Gastroesophageal sphincter (tissue), 4 donors: ENCODE measurements at regions not wholly inside any gene's neighbourhood (a gene's known extent, or its start where the extent isn't known, plus 50 kb on each side); places are given as distances from the start of the nearest gene placed in this dataset.

ENCODE experiments used
- ATAC-seq: fragments of 150-250 bp; one replicate; pipeline ENCODE4 v1.9.1; 2016; ENCODE audit warnings: mild to moderate bottlenecking, moderate library complexity
- H3K27ac ChIP-seq, 4 donors: fragments of 200-600 bp; sonication (generic) in 3 of 4; 1 replicate in 3 of 4; 2 replicates in 1 of 4; pipeline ENCODE4 v1.5.1; 2016 to 2019
- H3K27me3 ChIP-seq: fragments of 200-600 bp; sonication (generic); one replicate; pipeline ENCODE4 v1.5.1; 2019
- H3K36me3 ChIP-seq, 2 donors: fragments of 200-600 bp; sonication (generic); one replicate each; pipeline ENCODE4 v1.5.1; 2019; ENCODE audit warnings: control low read depth in 1 of 2
- H3K4me1 ChIP-seq, 3 donors: fragments of 200-600 bp; sonication (generic); 1 replicate in 2 of 3; 2 replicates in 1 of 3; pipeline ENCODE4 v1.5.1; 2016 to 2019; ENCODE audit warnings: control low read depth in 2 of 3
- H3K4me3 ChIP-seq, 2 donors: fragments of 200-600 bp; sonication (generic); one replicate each; pipeline ENCODE4 v1.5.1; 2019; ENCODE audit warnings: mild to moderate bottlenecking in 1 of 2, moderate library complexity in 1 of 2
- H3K9me3 ChIP-seq, 3 donors: fragments of 200-600 bp; sonication (generic); one replicate each; pipeline ENCODE4 v1.5.1; 2017 to 2019; ENCODE audit warnings: control low read depth in 2 of 3
- EP300 ChIP-seq: sonication (generic); formaldehyde crosslinking; IDR thresholded peaks from one replicate; pipeline ENCODE4 v1.6.1; 2017; ENCODE audit warnings: antibody characterized with exemption, mild to moderate bottlenecking
- POLR2A ChIP-seq, 2 donors: fragments of 450-650 bp; IDR thresholded peaks; one replicate each; pipeline ENCODE4 v1.6.1; 2017; ENCODE audit warnings: antibody characterized with exemption in 2 of 2, mild to moderate bottlenecking in 2 of 2, moderate library complexity in 1 of 2
- POLR2AphosphoS5 ChIP-seq: sonication (generic); formaldehyde crosslinking; IDR thresholded peaks from one replicate; pipeline ENCODE4 v1.6.1; 2017; ENCODE audit warnings: antibody characterized with exemption
- WGBS, 2 donors: methylation state at CpG; one replicate each; pipeline ENCODE4 v1.1.5; 2018; ENCODE audit warnings: low coverage in 1 of 2; 5-methylcytosine and 5-hydroxymethylcytosine counted together
- TF ChIP-seq, protein P1 (sequence below), 4 experiments: fragments of 200-600 bp in 2 of 4; fragments of 450-650 bp in 2 of 4; sonication (generic) in 1 of 4; IDR thresholded peaks; one replicate each; pipeline ENCODE4 v1.5.1; 2017 to 2019; ENCODE audit warnings: antibody characterized with exemption in 4 of 4, mild to moderate bottlenecking in 2 of 4, moderate library complexity in 2 of 4

DNA sequence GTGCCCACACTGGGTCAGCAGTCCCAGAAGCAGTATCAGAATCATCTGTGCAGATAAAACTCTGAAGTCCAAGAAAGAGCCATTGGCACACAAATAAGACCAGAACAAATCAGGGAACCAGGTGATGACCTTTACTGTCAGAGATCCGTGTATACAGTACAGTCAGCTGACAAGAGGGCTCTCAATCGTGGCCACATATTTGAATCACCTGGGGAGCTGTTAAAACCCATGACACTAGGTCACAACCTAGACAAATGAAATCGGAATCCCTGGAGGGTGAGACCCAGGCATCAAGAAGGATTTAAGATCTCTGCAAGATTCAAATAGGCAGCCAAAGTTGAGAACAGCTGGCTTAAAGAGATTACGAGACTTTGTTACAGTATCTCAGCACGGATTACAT lies 807.1 kb downstream of the RNF144A start:
- H3K36me3 ChIP-seq, result no peaks in the 10 kb centered on the region
- no peaks in the 10 kb centered on the region for H3K9me3 ChIP-seq
- no peaks in the 10 kb centered on the region for H3K4me1 ChIP-seq
- H3K27me3 ChIP-seq, result no peaks in the 10 kb centered on the region
- no peak for ATAC-seq
- H3K4me3 ChIP-seq, result no peak overlapping the region
- no peak overlapping the region for H3K27ac ChIP-seq
- WGBS, 2 donors, result 74 to 82% methylated on average over 4 of the region's 5 CpGs
- TF ChIP-seq, protein P1, sequence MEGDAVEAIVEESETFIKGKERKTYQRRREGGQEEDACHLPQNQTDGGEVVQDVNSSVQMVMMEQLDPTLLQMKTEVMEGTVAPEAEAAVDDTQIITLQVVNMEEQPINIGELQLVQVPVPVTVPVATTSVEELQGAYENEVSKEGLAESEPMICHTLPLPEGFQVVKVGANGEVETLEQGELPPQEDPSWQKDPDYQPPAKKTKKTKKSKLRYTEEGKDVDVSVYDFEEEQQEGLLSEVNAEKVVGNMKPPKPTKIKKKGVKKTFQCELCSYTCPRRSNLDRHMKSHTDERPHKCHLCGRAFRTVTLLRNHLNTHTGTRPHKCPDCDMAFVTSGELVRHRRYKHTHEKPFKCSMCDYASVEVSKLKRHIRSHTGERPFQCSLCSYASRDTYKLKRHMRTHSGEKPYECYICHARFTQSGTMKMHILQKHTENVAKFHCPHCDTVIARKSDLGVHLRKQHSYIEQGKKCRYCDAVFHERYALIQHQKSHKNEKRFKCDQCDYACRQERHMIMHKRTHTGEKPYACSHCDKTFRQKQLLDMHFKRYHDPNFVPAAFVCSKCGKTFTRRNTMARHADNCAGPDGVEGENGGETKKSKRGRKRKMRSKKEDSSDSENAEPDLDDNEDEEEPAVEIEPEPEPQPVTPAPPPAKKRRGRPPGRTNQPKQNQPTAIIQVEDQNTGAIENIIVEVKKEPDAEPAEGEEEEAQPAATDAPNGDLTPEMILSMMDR (IDR thresholded peaks at IDR 0.05), result no peak
- no peak for TF ChIP-seq POLR2A (IDR thresholded peaks at IDR 0.05)
- TF ChIP-seq POLR2AphosphoS5, result no peak
- TF ChIP-seq EP300, result no peak

DNA sequence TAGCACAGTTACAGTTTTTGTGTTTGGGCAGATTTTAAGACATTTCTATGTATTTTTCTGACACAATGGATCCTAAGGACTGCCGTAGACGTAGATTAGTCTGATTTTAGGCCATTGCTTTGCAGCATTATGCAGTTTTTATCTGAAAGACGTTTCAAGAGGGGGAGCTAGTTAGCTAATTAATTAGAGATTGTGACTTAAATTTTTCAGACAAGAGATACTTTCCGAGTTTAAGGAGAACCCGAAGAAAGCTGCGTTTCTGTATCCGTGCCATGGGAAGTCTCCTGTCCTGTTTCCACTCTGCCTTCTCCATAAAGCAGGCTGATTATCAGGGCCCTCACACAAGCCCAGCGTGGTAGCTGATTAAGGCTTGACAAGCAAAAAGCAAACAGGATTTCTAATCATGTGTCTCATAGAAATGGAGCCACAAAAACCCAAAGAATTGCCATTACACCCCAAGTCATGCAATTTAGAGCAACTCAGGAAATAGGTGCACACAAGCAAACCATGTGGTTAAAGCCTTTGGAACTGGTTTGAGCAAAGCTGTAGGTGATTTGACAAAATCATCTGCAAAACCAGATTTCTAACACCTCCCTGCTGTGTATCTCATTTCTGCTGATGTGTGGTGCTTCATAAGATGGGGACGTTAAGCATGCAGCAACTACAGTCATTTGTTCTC lies 808.1 kb downstream of the RNF144A start:
- no peaks in the 10 kb centered on the region for H3K4me1 ChIP-seq
- H3K9me3 ChIP-seq, result no peaks in the 10 kb centered on the region
- H3K4me3 ChIP-seq, result no peak overlapping the region
- 16 to 21% methylated on average over 8 to 9 of the region's 9 CpGs for WGBS, 2 donors
- TF ChIP-seq, protein P1 (IDR thresholded peaks at IDR 0.05), result peak in 2 of 4 experiments; percentile 25 to 34
- no peak for TF ChIP-seq POLR2A (IDR thresholded peaks at IDR 0.05)
- H3K27ac ChIP-seq, result no peak overlapping the region
- no peaks in the 10 kb centered on the region for H3K27me3 ChIP-seq
- ATAC-seq, result no peak
- no peaks in the 10 kb centered on the region for H3K36me3 ChIP-seq

DNA sequence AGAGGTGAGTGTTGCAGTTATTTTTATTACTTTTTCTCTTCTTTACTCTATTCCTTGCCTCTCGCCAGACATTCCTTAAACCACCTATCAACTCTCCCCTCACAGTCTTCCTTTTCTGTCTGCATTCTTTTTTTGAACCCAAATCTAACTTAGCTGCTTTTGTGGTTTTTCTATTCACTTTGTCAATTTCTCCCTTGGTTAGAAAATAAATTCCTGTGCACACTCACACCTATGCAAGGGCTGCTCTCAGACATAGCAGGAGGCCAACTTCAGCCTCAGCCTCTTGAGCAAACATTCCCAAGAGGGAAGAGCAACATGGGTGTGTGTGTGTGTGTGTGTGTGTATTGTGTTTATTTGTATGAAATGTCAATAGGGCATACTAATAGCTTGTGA lies 808.6 kb downstream of the RNF144A start:
- Histone ChIP-seq H3K27ac (no peak overlapping the region), H3K4me3 (no peak overlapping the region), H3K9me3 (no peaks in the 10 kb centered on the region), H3K36me3 (no peaks in the 10 kb centered on the region), H3K4me1 (no peaks in the 10 kb centered on the region), H3K27me3 (no peaks in the 10 kb centered on the region)
- TF ChIP-seq, protein P1 (IDR thresholded peaks at IDR 0.05), result no peak
- no peak for TF ChIP-seq POLR2AphosphoS5
- TF ChIP-seq EP300, result no peak
- no peak for TF ChIP-seq POLR2A (IDR thresholded peaks at IDR 0.05)
- WGBS, 2 donors, result 71 to 89% methylated on average over 1 of the region's 1 CpG
- ATAC-seq, result no peak

DNA sequence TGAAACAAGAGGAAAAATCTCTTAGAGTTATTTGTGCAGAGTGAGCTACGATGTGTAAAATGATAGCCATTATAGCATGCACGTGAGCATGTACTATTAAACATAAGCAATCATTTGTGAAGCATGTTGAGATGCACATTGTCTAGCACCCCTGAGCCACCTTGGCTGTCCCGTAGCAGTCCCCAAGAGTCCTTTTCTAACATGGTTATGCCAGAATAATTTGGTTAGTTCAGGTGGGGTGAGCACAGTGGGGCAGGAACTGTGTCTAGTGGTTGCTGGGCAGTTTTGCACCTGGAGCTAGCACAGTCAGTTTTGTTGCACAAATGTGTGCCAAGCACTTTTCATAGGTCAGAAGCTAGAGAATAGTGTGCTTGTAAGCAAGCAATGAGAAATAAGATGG lies 809.8 kb downstream of the RNF144A start:
- Histone ChIP-seq H3K4me3 (no peak overlapping the region), H3K4me1 (no peaks in the 10 kb centered on the region), H3K27me3 (no peaks in the 10 kb centered on the region), H3K27ac (no peak overlapping the region), H3K9me3 (no peaks in the 10 kb centered on the region), H3K36me3 (no peaks in the 10 kb centered on the region)
- 80 to 94% methylated on average over 1 to 3 of the region's 3 CpGs for WGBS, 2 donors
- ATAC-seq, result no peak
- TF ChIP-seq, protein P1 (IDR thresholded peaks at IDR 0.05), result no peak
- no peak for TF ChIP-seq POLR2A (IDR thresholded peaks at IDR 0.05)
- TF ChIP-seq POLR2AphosphoS5, result no peak
- TF ChIP-seq EP300, result no peak

DNA sequence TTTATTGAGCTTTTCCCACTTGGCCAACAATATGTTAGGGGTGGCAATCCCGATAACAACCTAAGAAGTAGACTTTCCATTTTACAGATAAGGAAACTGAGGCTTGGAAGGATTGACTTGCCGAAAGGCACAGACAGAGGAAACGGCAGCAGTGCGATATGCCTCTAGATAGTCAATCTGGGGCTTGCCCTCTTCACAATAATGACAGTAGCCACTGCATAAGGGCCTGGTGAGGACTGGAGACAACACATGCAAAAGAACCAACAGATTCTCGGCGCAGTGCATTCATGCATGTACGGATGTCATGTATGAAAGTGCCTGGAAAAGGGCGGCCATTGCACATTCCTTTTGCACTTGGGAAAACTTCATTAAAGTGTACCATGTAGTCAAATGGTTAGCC lies 811.2 kb downstream of the RNF144A start:
- 91 to 100% methylated on average over 2 to 6 of the region's 8 CpGs for WGBS, 2 donors
- Histone ChIP-seq H3K4me1 (no peaks in the 10 kb centered on the region), H3K4me3 (no peak overlapping the region), H3K9me3 (no peaks in the 10 kb centered on the region), H3K27ac (no peak overlapping the region), H3K36me3 (no peaks in the 10 kb centered on the region), H3K27me3 (no peaks in the 10 kb centered on the region)
- TF ChIP-seq, protein P1 (IDR thresholded peaks at IDR 0.05), result no peak
- no peak for TF ChIP-seq POLR2A (IDR thresholded peaks at IDR 0.05)
- TF ChIP-seq POLR2AphosphoS5, result no peak
- TF ChIP-seq EP300, result no peak
- no peak for ATAC-seq
